A549 (cell line): ENCODE measurements at regions not wholly inside any gene's neighbourhood (a gene's known extent, or its start where the extent isn't known, plus 50 kb on each side); places are given as distances from the start of the nearest gene placed in this dataset.

ENCODE experiments used
- BCL3 ChIP-seq: fragments of >200 bp; sonication (Bioruptor Twin); formaldehyde crosslinking; IDR thresholded peaks from 3 replicates; pipeline ENCODE4 v1.6.1; 2016
- CTCF ChIP-seq: fragments of >200 bp; sonication (Bioruptor Twin); formaldehyde crosslinking; IDR thresholded peaks from 3 replicates; pipeline ENCODE4 v1.5.1; 2016
- MAX ChIP-seq: IDR thresholded peaks from 2 replicates; pipeline ENCODE4 v1.6.1; 2012
- POLR2A ChIP-seq: IDR thresholded peaks from 2 replicates; pipeline ENCODE4 v1.6.1; 2012; ENCODE audit warnings: mild to moderate bottlenecking, low read length
- RCOR1 ChIP-seq: fragments of 150-350 bp; IDR thresholded peaks from 2 replicates; pipeline ENCODE4 v1.6.1; 2014; ENCODE audit warnings: antibody characterized with exemption, low read length, low read depth
- RNF2 ChIP-seq: fragments of 200-600 bp; sonication (generic); IDR thresholded peaks from 2 replicates; pipeline ENCODE4 v1.6.1; 2016; ENCODE audit warnings: low read depth, mild to moderate bottlenecking, antibody characterized with exemption, moderate library complexity, borderline replicate concordance
- SMC3 ChIP-seq: fragments of >200 bp; sonication (Bioruptor Twin); formaldehyde crosslinking; IDR thresholded peaks from 3 replicates; pipeline ENCODE4 v1.6.1; 2018; ENCODE audit warnings: inconsistent platforms
- SREBF2 ChIP-seq: fragments of 450-650 bp; IDR thresholded peaks from 2 replicates; pipeline ENCODE4 v1.6.1; 2014; ENCODE audit warnings: mild to moderate bottlenecking, moderate library complexity
- USF2 ChIP-seq: fragments of 450-650 bp; IDR thresholded peaks from 2 replicates; pipeline ENCODE4 v1.6.1; 2014; ENCODE audit warnings: antibody characterized with exemption

- TF ChIP-seq CTCF (no peak), MAX (no peak), SREBF2 (no peak), RNF2 (no peak), RCOR1 (no peak), POLR2A (no peak), BCL3 (no peak), SMC3 (no peak), USF2 (no peak)
Observed at GRCh38 chr15:97691799-97692198, 268.7 kb upstream of the ARRDC4 start.
